Esophagus squamous epithelium (tissue), 4 donors: ENCODE measurements at regions not wholly inside any gene's neighbourhood (a gene's known extent, or its start where the extent isn't known, plus 50 kb on each side); places are given as distances from the start of the nearest gene placed in this dataset.

Experiments used
- POLR2A ChIP-seq, 4 donors: fragments of 450-650 bp; IDR thresholded peaks; one replicate each; pipeline ENCODE4 v1.6.1; 2017; ENCODE audit warnings: antibody characterized with exemption in 4 of 4, mild to moderate bottlenecking in 4 of 4, moderate library complexity in 3 of 4
- TF ChIP-seq, protein P1 (sequence below), 6 experiments: fragments of 450-650 bp in 4 of 6; fragments of 200-600 bp in 2 of 6; sonication (generic) in 2 of 6; IDR thresholded peaks; one replicate each; pipeline ENCODE4 v1.5.1; 2016 to 2019; ENCODE audit warnings: antibody characterized with exemption in 6 of 6, mild to moderate bottlenecking in 4 of 6, moderate library complexity in 4 of 6

DNA sequence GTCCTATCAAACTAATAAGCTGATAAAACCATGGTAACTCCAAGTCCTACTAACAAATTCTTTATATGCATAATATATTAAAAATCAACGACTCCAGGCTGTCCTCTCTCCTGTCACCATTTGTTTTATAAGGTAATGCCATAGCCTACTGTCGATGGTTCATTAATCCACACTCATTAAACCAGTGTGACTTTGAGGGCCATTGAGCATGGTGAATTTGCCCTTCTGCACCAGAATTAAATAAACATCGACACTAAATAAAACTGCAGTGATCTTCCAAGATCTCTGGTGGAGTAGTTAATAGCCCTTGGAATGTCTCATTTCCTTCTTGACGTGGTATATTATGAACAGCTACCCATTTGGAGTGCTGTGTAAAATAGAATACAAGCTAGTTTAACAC, 358.5 kb downstream of the CBLN4 start:
- TF ChIP-seq, protein P1, sequence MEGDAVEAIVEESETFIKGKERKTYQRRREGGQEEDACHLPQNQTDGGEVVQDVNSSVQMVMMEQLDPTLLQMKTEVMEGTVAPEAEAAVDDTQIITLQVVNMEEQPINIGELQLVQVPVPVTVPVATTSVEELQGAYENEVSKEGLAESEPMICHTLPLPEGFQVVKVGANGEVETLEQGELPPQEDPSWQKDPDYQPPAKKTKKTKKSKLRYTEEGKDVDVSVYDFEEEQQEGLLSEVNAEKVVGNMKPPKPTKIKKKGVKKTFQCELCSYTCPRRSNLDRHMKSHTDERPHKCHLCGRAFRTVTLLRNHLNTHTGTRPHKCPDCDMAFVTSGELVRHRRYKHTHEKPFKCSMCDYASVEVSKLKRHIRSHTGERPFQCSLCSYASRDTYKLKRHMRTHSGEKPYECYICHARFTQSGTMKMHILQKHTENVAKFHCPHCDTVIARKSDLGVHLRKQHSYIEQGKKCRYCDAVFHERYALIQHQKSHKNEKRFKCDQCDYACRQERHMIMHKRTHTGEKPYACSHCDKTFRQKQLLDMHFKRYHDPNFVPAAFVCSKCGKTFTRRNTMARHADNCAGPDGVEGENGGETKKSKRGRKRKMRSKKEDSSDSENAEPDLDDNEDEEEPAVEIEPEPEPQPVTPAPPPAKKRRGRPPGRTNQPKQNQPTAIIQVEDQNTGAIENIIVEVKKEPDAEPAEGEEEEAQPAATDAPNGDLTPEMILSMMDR (IDR thresholded peaks at IDR 0.05) = no peak
- TF ChIP-seq POLR2A (IDR thresholded peaks at IDR 0.05) = no peak
